Heart left ventricle (tissue), 16 donors: ENCODE measurements at regions not wholly inside any gene's neighbourhood (a gene's known extent, or its start where the extent isn't known, plus 50 kb on each side); places are given as distances from the start of the nearest gene placed in this dataset.

Experiments
- ATAC-seq, 4 donors: fragments of 200-7000 bp; cut with Tn5 transposase; one replicate each; pipeline ENCODE4 v1.9.1; 2020 to 2022; ENCODE audit warnings: moderate library complexity in 4 of 4, mild to moderate bottlenecking in 3 of 4, moderate number of reproducible peaks in 1 of 4
- DNase-seq, 5 donors: peaks; one replicate each; pipeline ENCODE4 v3.0.0-alpha.2; 2020
- H3K27ac ChIP-seq, 12 donors: fragments of 200-600 bp; sonication (generic) in 4 of 12; one replicate each; pipeline versions ENCODE4 v1.5.0 to v1.8.0; 2016 to 2022; ENCODE audit warnings: mild to moderate bottlenecking in 2 of 12
- H3K27me3 ChIP-seq, 9 donors: fragments of 200-600 bp; sonication (generic) in 2 of 9; one replicate each; pipeline versions ENCODE4 v1.5.1 to v1.8.0; 2016 to 2022; ENCODE audit warnings: mild to moderate bottlenecking in 3 of 9
- H3K36me3 ChIP-seq, 9 donors: fragments of 200-600 bp; sonication (generic) in 2 of 9; one replicate each; pipeline versions ENCODE4 v1.5.0 to v1.8.0; 2018 to 2022; ENCODE audit warnings: mild to moderate bottlenecking in 2 of 9
- H3K4me1 ChIP-seq, 12 donors: fragments of 200-600 bp; sonication (generic) in 4 of 12; one replicate each; pipeline versions ENCODE4 v1.5.0 to v1.8.0; 2016 to 2022; ENCODE audit warnings: mild to moderate bottlenecking in 3 of 12
- H3K4me3 ChIP-seq, 12 donors: fragments of 200-600 bp; sonication (generic) in 4 of 12; one replicate each; pipeline versions ENCODE4 v1.5.0 to v1.8.0; 2017 to 2022; ENCODE audit warnings: mild to moderate bottlenecking in 9 of 12, moderate library complexity in 4 of 12
- H3K9me3 ChIP-seq, 12 donors: fragments of 200-600 bp; sonication (generic) in 4 of 12; one replicate each; pipeline versions ENCODE4 v1.5.0 to v1.8.0; 2016 to 2022; ENCODE audit warnings: mild to moderate bottlenecking in 1 of 12
- POLR2A ChIP-seq, 2 donors: fragments of 450-650 bp; IDR thresholded peaks; one replicate each; pipeline ENCODE4 v1.6.1; 2017; ENCODE audit warnings: antibody characterized with exemption in 2 of 2, mild to moderate bottlenecking in 2 of 2, moderate library complexity in 2 of 2
- WGBS, 4 donors: extraction: QIAGEN DNeasy Blood & Tissue Kit in 2 of 4; methylation state at CpG; one replicate each; pipeline versions ENCODE4 v1.1.5 to v1.1.7; 2013 to 2018; 5-methylcytosine and 5-hydroxymethylcytosine counted together
- intact Hi-C, 10 donors: fragments of 100-400 bp; cut with DNase I; formaldehyde crosslinking; loops; one replicate each; pipeline versions ENCODE4 v1.11.1 to v1.14.2; 2022
- TF ChIP-seq, protein P1 (sequence below), 12 donors: fragments of 200-600 bp; sonication (generic) in 4 of 12; IDR thresholded peaks; one replicate each; pipeline versions ENCODE4 v1.5.0 to v1.8.0; 2018 to 2022; ENCODE audit warnings: antibody characterized with exemption in 12 of 12, mild to moderate bottlenecking in 5 of 12
- donor health status: ischemic (EF 13 %, LVEDD 7.1; RV severe dilation, severe dysfunction).
- donor health status: healthy with polysubstance abuse.
- donor health status: DM: no; HTN: yes; CAD: no.
- donor health status: DM: no; HTN: no; CAD: no.
- donor health status: ischemic (EF 25% LVEDD 6.9; RV normal size, moderate dysfunction).
- donor health status: ischemic (EF 25% LVEDD 5.7; RV mildly dilated, moderate dysfunction).
- donor health status: healthy.
- donor health status: DM: yes; HTN: yes; CAD: no.
- donor health status: ischemic (EF 35%, LVEDD 5.7; RV mildly dilated, moderate dysfunction).
- donor health status: nonischemic (EF 11% LVEDD 7.7; RV severe dilation, severe dysfunction).
- donor health status: DM: yes; HTN: yes; CAD: no.
- donor health status: PGD.
- donor health status: ischemic (EF 29% LVEDD 5.4; RV normal size, mild dysfunction).
- donor health status: nonischemic (EF 23%, LVEDD 6.1; RV moderate dilation, normal function).

DNA sequence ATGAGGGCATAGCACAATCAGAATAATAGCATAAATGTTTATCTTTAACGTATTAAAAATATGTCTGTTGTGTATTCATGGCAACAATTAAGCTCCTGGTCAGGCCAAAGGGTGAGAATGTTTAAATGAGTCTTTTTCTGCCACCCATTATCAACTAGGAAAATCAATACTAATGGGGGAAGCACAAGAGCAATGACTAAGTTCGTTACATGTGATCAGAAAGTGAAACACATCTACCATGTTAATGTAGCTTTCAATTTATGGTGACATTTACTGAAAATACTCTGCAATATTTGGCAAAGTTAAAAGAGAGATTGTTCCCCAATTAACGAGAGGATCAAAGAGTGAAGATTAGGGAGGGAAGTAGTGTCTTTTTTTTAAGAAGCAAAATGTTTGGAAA lies 143.7 kb downstream of the NAA11 start:
- TF ChIP-seq POLR2A (IDR thresholded peaks at IDR 0.05), result no peak
- TF ChIP-seq, protein P1, sequence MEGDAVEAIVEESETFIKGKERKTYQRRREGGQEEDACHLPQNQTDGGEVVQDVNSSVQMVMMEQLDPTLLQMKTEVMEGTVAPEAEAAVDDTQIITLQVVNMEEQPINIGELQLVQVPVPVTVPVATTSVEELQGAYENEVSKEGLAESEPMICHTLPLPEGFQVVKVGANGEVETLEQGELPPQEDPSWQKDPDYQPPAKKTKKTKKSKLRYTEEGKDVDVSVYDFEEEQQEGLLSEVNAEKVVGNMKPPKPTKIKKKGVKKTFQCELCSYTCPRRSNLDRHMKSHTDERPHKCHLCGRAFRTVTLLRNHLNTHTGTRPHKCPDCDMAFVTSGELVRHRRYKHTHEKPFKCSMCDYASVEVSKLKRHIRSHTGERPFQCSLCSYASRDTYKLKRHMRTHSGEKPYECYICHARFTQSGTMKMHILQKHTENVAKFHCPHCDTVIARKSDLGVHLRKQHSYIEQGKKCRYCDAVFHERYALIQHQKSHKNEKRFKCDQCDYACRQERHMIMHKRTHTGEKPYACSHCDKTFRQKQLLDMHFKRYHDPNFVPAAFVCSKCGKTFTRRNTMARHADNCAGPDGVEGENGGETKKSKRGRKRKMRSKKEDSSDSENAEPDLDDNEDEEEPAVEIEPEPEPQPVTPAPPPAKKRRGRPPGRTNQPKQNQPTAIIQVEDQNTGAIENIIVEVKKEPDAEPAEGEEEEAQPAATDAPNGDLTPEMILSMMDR (IDR thresholded peaks at IDR 0.05), result no peak
- DNase-seq (no peak), ATAC-seq (no peak)
- H3K27ac ChIP-seq, result no peak overlapping the region
- 73 to 86% (median 77%) methylated on average over 3 of the region's 3 CpGs for WGBS, 4 donors
- H3K27me3 ChIP-seq, result no peaks in the 10 kb centered on the region
- intact Hi-C loops, result no loop called here
- peaks cover 0 to 3% (median 0%) of the 10 kb centered on the region in 12 donors for H3K9me3 ChIP-seq
- peaks cover 0 to 15% (median 0%) of the 10 kb centered on the region in 12 donors for H3K4me1 ChIP-seq
- no peak overlapping the region for H3K4me3 ChIP-seq
- no peaks in the 10 kb centered on the region for H3K36me3 ChIP-seq

DNA sequence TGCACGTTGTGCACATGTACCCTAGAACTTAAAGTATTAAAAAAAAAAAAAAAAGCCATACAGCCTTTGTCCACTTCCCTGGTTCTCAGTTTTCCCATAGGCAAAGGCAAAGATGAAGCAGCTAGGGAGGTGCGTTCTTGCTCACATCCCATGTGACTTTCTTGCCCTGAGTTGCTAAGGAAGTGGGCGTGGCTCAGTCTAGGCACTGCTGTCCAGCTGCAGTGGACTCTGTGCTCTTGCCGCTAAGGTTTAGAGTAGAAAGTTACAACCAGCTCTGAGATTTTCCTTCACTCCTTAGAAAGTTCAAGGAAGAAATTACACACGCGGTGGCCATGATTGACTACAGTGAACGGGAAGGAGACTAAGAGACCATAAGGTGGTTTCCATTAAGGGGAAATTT lies 144.7 kb downstream of the NAA11 start:
- peaks cover 0 to 18% (median 0%) of the 10 kb centered on the region in 12 donors for H3K4me1 ChIP-seq
- no peaks in the 10 kb centered on the region for H3K36me3 ChIP-seq
- H3K27ac ChIP-seq, result no peak overlapping the region
- intact Hi-C loops, result no loop called here
- DNase-seq (no peak), ATAC-seq (no peak)
- no peaks in the 10 kb centered on the region for H3K27me3 ChIP-seq
- peaks cover 0 to 3% (median 0%) of the 10 kb centered on the region in 12 donors for H3K9me3 ChIP-seq
- WGBS, 4 donors, result 88 to 93% (median 92%) methylated on average over 7 of the region's 7 CpGs
- TF ChIP-seq POLR2A (IDR thresholded peaks at IDR 0.05), result no peak
- TF ChIP-seq, protein P1 (IDR thresholded peaks at IDR 0.05), result no peak
- H3K4me3 ChIP-seq, result no peak overlapping the region

DNA sequence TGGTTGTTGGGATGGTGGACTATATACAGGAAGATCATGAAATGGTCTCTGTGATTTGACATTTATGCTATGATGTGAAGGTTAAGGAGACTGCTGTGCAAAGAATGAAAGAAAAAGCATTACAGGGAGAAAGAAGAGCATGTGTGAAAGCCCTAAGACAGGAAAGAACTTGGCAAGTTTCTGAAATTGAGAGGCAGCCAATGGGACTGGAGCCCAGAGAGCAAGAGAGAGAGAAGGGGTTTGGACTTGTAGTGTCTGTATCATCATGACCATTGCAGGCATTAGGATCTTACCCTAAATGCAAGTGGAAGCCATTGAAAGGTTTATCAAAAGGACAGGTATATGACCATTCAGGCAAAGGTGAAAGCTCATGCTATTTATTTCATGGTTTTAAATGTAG lies 147.1 kb downstream of the NAA11 start:
- peak in 2 of 5 donors; percentile 29 to 36 for DNase-seq

DNA sequence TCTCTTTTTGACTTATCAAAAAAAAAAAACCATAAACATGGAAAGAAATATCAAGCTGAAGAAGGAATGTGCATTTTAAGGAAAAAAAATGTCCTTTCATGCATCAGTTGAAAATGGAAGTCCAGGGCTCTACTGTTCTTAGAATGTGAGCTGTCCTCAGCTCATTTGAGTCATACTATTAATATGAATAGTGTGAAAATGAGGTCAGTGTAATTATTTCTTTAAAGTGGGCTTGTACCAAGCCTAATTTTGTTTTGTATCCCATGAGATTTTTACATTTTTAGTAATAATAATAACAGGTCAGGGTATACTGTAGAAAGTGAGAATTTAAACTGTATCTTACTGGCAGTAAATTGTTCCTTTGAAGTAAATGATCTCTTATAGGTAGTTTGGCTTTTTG lies 148.5 kb downstream of the NAA11 start:
- no peaks in the 10 kb centered on the region for H3K27me3 ChIP-seq
- H3K9me3 ChIP-seq, result peaks cover 0 to 3% (median 0%) of the 10 kb centered on the region in 12 donors
- peaks cover 0 to 18% (median 0%) of the 10 kb centered on the region in 12 donors for H3K4me1 ChIP-seq
- no peak for DNase-seq
- TF ChIP-seq, protein P1 (IDR thresholded peaks at IDR 0.05), result no peak
- TF ChIP-seq POLR2A (IDR thresholded peaks at IDR 0.05), result no peak
- H3K36me3 ChIP-seq, result no peaks in the 10 kb centered on the region
- ATAC-seq, result no peak
- H3K4me3 ChIP-seq, result no peak overlapping the region
- H3K27ac ChIP-seq, result no peak overlapping the region
- intact Hi-C loops, result no loop called here

More for the DNA sequence above, 147.1 kb downstream of the NAA11 start:
- peaks cover 0 to 18% (median 0%) of the 10 kb centered on the region in 12 donors for H3K4me1 ChIP-seq
- intact Hi-C loops, result no loop called here
- no peaks in the 10 kb centered on the region for H3K27me3 ChIP-seq
- H3K27ac ChIP-seq, result no peak overlapping the region
- no peak overlapping the region for H3K4me3 ChIP-seq
- TF ChIP-seq, protein P1 (IDR thresholded peaks at IDR 0.05), result no peak
- no peak for TF ChIP-seq POLR2A (IDR thresholded peaks at IDR 0.05)
- peak in 3 of 4 donors; percentile 49 to 77 (median 66) for ATAC-seq
- peaks cover 0 to 3% (median 0%) of the 10 kb centered on the region in 12 donors for H3K9me3 ChIP-seq
- H3K36me3 ChIP-seq, result no peaks in the 10 kb centered on the region
